ENCODE measurements at regions not wholly inside any gene's neighbourhood (a gene's known extent, or its start where the extent isn't known, plus 50 kb on each side); places are given as distances from the start of the nearest gene placed in this dataset.

DNA sequence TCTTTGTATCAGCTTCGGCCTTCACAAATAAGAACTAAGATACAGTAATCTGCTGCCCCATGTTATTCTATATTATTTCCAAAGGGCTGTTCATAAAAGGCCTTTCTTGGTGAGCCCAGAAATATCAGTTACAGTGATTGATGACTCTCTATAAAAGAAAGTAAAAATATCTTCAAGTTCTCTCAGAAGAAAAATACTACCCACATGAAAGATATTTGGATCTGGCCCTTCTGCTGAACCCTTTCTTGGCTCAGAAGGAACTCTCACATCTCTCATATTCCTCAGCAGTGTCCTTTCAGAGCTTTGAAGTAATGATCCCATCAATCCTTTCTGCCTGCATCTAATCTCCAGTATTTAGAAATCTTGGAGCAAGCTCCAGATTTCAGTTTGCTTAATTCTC lies 76.3 kb upstream of the SLITRK1 start:
- DNase-seq (ENCODE audit: insufficient read length, low spot score) (no peak), FAIRE-seq (no peak)
- no peak for TF ChIP-seq SPI1 (IDR thresholded peaks at IDR 0.05; ENCODE audit: low read depth, low read length)
- no peak for TF ChIP-seq POLR2AphosphoS5 (IDR thresholded peaks at IDR 0.05; ENCODE audit: low read depth, low read length)
- no peak for TF ChIP-seq TAF1 (IDR thresholded peaks at IDR 0.05; ENCODE audit: low read depth, low read length)
- TF ChIP-seq PAX5 (IDR thresholded peaks at IDR 0.05; ENCODE audit: insufficient read depth, low read length, severe bottlenecking), result no peak
- no peak for TF ChIP-seq POU2F2 (IDR thresholded peaks at IDR 0.05; ENCODE audit: low read depth, low read length)
- TF ChIP-seq POLR2A (IDR thresholded peaks at IDR 0.05; ENCODE audit: low read depth, low read length), result no peak

DNA sequence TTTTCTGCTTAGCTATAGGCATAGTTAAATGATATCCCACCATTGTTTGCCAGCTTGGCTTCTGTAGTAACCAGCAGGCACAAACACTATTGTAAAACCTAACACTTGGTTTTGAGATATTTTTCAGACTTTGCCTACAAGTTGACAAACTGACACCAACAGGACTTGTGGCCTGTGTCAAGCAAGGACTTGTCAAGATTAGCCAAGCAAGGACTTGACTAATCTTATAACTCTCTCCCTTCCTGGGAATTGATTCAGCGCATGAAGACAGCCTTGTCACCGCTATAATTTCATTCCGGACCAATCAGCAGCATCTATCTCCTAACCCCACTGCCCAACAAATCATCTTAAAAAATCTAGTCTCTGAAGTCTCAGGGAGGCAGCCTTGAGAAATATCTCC lies 72.7 kb upstream of the SLITRK1 start:
- DNase-seq (ENCODE audit: insufficient read length, low spot score) (no peak), FAIRE-seq (no peak)
- no peak for TF ChIP-seq SPI1 (IDR thresholded peaks at IDR 0.05; ENCODE audit: low read depth, low read length)
- no peak for TF ChIP-seq TAF1 (IDR thresholded peaks at IDR 0.05; ENCODE audit: low read depth, low read length)
- TF ChIP-seq POU2F2 (IDR thresholded peaks at IDR 0.05; ENCODE audit: low read depth, low read length), result no peak
- no peak for TF ChIP-seq POLR2A (IDR thresholded peaks at IDR 0.05; ENCODE audit: low read depth, low read length)
- TF ChIP-seq POLR2AphosphoS5 (IDR thresholded peaks at IDR 0.05; ENCODE audit: low read depth, low read length), result no peak
- no peak for TF ChIP-seq PAX5 (IDR thresholded peaks at IDR 0.05; ENCODE audit: insufficient read depth, low read length, severe bottlenecking)

DNA sequence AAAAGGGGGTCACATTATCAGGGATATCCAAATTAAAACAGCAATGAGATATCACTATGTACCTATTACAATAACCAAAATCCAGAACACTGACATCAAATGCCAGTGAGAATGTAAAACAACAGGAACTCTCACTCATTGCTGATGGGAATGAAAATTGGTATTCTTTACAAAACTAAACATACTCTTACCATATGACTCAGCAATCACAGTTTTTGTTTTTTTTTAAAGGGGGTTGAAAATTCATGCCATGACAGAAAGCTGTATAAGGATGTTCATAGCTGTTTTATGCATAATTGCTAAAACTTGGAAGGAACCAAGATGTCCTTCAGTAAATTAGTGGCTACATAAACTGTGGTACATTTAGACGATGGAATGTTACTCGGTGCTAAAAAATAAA lies 71.6 kb upstream of the SLITRK1 start:
- FAIRE-seq (no peak), DNase-seq (ENCODE audit: insufficient read length, low spot score) (no peak)
- TF ChIP-seq POLR2A (IDR thresholded peaks at IDR 0.05; ENCODE audit: low read depth, low read length) (no peak), SPI1 (IDR thresholded peaks at IDR 0.05; ENCODE audit: low read depth, low read length) (no peak), POU2F2 (IDR thresholded peaks at IDR 0.05; ENCODE audit: low read depth, low read length) (no peak), POLR2AphosphoS5 (IDR thresholded peaks at IDR 0.05; ENCODE audit: low read depth, low read length) (no peak), PAX5 (IDR thresholded peaks at IDR 0.05; ENCODE audit: insufficient read depth, low read length, severe bottlenecking) (no peak), TAF1 (IDR thresholded peaks at IDR 0.05; ENCODE audit: low read depth, low read length) (no peak)

DNA sequence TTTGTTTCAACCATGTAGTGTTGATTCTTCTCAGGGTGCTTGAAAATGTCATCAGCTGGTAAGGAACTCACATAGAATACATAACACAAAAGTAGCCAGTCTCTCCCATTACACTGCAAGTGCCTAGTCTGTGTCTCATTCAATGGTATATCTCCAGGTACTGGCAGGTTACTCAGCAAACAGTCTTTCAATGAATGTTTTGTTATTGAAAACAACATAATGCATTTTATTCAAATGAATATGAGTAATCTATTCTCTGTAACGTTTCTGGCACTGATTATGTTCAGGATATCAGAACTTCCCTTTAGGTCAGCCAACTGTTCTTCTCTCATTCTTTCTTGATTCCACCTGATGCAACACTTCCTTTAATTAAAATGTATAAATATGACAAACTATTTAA lies 68.0 kb upstream of the SLITRK1 start:
- FAIRE-seq (no peak), DNase-seq (ENCODE audit: insufficient read length, low spot score) (no peak)
- no peak for TF ChIP-seq SPI1 (IDR thresholded peaks at IDR 0.05; ENCODE audit: low read depth, low read length)

DNA sequence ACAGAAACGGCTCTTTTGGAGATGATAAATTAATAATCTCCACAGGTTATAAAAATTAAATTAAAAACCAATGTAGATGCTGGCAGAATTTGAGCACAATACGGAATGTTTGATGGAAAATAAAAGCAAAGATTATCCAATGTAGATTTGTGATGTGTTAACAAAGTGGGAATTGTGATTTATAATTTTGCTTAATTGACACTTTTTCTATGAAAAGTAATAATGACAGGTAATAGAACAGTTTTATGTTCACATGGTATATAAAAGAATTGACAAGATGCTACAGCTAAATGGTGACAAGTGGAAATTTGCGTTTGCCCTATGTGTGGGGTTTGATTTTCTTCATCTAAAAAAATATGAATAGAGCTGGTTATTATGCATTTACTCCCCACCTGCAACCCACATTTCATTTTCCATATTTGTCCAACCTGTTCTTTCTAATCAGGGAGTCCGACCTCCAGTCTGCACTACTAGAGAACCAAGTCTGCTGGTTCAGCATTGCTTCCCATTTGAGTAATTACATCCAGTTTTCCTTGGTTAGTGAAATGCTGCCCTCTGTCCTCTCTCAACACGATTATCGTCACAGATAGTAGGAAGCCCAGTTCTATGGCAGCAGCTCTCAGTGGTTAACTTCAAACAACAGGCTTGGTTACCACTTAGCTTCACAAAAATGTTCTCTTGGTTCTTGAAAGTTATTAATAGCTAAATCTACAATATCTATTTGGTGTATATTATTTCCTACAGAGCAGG lies 61.4 kb upstream of the SLITRK1 start:
- no peak for TF ChIP-seq POLR2AphosphoS5 (IDR thresholded peaks at IDR 0.05; ENCODE audit: low read depth, low read length)
- no peak for TF ChIP-seq SPI1 (IDR thresholded peaks at IDR 0.05; ENCODE audit: low read depth, low read length)
- no peak for TF ChIP-seq PAX5 (IDR thresholded peaks at IDR 0.05; ENCODE audit: insufficient read depth, low read length, severe bottlenecking)
- no peak for TF ChIP-seq POU2F2 (IDR thresholded peaks at IDR 0.05; ENCODE audit: low read depth, low read length)
- no peak for TF ChIP-seq TAF1 (IDR thresholded peaks at IDR 0.05; ENCODE audit: low read depth, low read length)
- no peak for TF ChIP-seq POLR2A (IDR thresholded peaks at IDR 0.05; ENCODE audit: low read depth, low read length)
- FAIRE-seq (no peak), DNase-seq (ENCODE audit: insufficient read length, low spot score) (no peak)

DNA sequence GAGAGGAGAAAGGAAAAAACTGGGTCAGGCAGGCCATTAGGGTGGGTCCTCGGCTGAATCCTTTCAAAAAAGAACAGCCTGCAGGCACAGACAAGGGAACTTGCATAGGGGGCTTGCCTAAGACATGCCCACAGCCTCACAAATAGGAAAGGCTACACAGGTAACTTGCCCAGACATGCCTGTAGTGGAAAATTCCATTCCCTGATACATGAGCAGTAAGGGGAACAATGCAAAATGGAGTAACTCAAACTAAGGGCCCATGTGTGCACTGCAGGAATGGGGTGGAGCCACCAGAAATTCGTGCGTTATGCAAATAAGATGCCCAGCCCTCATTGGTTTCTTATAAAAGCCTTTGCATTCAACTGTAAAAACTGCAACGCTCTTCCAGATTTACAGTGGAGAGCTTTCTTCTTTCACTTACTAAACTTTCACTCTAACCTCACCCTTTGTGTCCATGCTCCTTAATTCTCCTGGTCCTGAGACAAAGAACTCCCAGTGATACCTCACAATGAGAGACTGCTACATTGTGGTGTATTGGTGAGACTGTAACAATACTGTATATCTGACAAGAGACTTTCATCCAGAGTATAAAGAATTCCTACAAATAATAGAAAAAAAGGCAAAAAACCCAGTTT lies 59.5 kb upstream of the SLITRK1 start:
- DNase-seq (ENCODE audit: insufficient read length, low spot score) (no peak), FAIRE-seq (no peak)
- no peak for TF ChIP-seq POLR2AphosphoS5 (IDR thresholded peaks at IDR 0.05; ENCODE audit: low read depth, low read length)
- TF ChIP-seq PAX5 (IDR thresholded peaks at IDR 0.05; ENCODE audit: insufficient read depth, low read length, severe bottlenecking), result no peak
- no peak for TF ChIP-seq SPI1 (IDR thresholded peaks at IDR 0.05; ENCODE audit: low read depth, low read length)
- no peak for TF ChIP-seq TAF1 (IDR thresholded peaks at IDR 0.05; ENCODE audit: low read depth, low read length)

DNA sequence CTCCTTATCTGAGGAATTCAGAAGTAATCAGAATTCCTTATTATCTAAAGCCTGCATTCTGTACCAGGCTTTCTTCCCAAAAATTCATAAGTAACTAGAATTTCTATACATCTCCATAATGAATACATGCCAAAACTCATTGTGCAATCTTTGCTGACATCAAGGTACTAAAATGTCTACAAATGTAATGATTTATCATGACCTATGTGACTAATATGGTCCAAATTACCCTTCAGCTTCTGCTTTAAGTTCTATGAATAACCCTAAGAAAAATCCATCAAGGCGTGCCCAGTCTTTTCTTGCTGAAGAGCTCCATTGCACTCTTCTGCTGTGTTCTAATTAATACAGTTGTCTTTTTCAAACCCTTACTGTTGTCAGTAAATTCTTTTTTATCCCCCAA lies 58.5 kb upstream of the SLITRK1 start:
- TF ChIP-seq TAF1 (IDR thresholded peaks at IDR 0.05; ENCODE audit: low read depth, low read length) (no peak), SPI1 (IDR thresholded peaks at IDR 0.05; ENCODE audit: low read depth, low read length) (no peak), PAX5 (IDR thresholded peaks at IDR 0.05; ENCODE audit: insufficient read depth, low read length, severe bottlenecking) (no peak), POU2F2 (IDR thresholded peaks at IDR 0.05; ENCODE audit: low read depth, low read length) (no peak), POLR2AphosphoS5 (IDR thresholded peaks at IDR 0.05; ENCODE audit: low read depth, low read length) (no peak), POLR2A (IDR thresholded peaks at IDR 0.05; ENCODE audit: low read depth, low read length) (no peak)
- no peak for FAIRE-seq
- no peak for DNase-seq (ENCODE audit: insufficient read length, low spot score)

DNA sequence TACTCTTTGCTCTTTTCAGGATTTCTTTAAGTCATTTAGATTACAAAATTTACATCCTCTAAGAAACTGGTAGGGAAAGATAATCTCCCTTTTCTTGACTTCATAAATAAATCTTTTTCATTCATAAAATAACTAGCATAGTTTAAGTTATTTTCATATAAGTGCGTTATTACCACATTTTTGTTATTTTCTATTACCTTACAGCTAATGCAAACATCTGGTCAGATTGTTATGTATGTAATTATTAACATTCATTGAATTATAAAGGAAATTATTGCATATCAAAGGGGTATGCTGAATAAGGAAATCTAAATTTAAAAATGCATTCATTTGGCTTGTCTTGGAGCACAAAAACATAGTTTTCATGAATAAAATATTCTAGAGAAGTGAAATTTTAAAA lies 55.3 kb upstream of the SLITRK1 start:
- FAIRE-seq (no peak), DNase-seq (ENCODE audit: insufficient read length, low spot score) (no peak)
- no peak for TF ChIP-seq PAX5 (IDR thresholded peaks at IDR 0.05; ENCODE audit: insufficient read depth, low read length, severe bottlenecking)
- no peak for TF ChIP-seq SPI1 (IDR thresholded peaks at IDR 0.05; ENCODE audit: low read depth, low read length)
- TF ChIP-seq TAF1 (IDR thresholded peaks at IDR 0.05; ENCODE audit: low read depth, low read length), result no peak
- TF ChIP-seq POU2F2 (IDR thresholded peaks at IDR 0.05; ENCODE audit: low read depth, low read length), result no peak
- TF ChIP-seq POLR2A (IDR thresholded peaks at IDR 0.05; ENCODE audit: low read depth, low read length), result no peak
- TF ChIP-seq POLR2AphosphoS5 (IDR thresholded peaks at IDR 0.05; ENCODE audit: low read depth, low read length), result no peak

DNA sequence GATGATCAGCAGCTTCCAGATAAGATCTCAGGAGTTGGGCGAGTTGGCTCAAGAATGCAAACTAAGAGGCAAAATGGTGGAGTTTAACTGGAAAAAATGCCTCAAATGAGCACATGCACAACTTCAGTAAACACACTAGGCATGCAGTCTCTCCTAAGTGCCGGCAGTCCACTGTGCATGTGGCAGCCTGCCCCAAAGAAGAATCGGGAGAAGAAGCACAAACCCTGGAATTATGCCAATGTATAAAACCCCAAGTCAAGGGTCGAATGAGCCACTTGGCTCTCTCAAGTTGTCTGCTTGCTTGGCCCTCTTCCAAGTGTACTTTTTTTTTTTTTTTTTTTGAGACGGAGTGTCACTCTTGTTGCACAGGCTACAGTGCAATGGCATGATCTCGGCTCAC lies 53.3 kb upstream of the SLITRK1 start:
- DNase-seq (ENCODE audit: insufficient read length, low spot score) (no peak), FAIRE-seq (no peak)
- no peak for TF ChIP-seq POLR2AphosphoS5 (IDR thresholded peaks at IDR 0.05; ENCODE audit: low read depth, low read length)
- TF ChIP-seq PAX5 (IDR thresholded peaks at IDR 0.05; ENCODE audit: insufficient read depth, low read length, severe bottlenecking), result no peak
- no peak for TF ChIP-seq TAF1 (IDR thresholded peaks at IDR 0.05; ENCODE audit: low read depth, low read length)
- no peak for TF ChIP-seq POU2F2 (IDR thresholded peaks at IDR 0.05; ENCODE audit: low read depth, low read length)
- no peak for TF ChIP-seq SPI1 (IDR thresholded peaks at IDR 0.05; ENCODE audit: low read depth, low read length)
- TF ChIP-seq POLR2A (IDR thresholded peaks at IDR 0.05; ENCODE audit: low read depth, low read length), result no peak

All from GM12891 (cell line).